ENCODE measurements at regions not wholly inside any gene's neighbourhood (a gene's known extent, or its start where the extent isn't known, plus 50 kb on each side); places are given as distances from the start of the nearest gene placed in this dataset.

DNA sequence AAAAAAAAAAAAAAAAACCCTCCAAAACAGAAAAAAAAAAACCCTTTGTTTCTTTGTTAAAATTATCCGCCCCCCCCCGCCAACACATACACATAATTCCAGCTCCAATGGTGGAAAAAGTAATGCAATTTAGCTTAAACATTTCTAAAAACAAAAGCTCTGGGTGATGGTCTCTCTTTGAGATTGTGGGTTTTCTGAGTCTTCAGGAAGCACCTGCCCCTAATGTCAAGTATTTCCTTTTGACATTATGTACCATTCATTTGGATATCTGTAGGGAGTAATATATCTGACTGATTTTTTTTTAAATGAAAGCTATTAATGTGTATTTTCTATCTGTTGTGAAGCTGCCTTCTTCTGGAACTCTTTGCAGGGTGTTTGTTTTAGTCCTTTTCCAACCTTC, 389.7 kb downstream of the TAF11L14 start:
- no peaks in the 10 kb centered on the region for H3K9me3 ChIP-seq
- no peak overlapping the region for H3K27ac ChIP-seq
- no peaks in the 10 kb centered on the region for H3K4me1 ChIP-seq
- no peaks in the 10 kb centered on the region for H3K27me3 ChIP-seq
- no peak overlapping the region for H3K4me3 ChIP-seq
- intact Hi-C loops (cut with DNase I): no loop called here
- no peak for DNase-seq (ENCODE audit: low spot score in 2 of 2)
- no peaks in the 10 kb centered on the region for H3K36me3 ChIP-seq
- TF ChIP-seq, protein P1, sequence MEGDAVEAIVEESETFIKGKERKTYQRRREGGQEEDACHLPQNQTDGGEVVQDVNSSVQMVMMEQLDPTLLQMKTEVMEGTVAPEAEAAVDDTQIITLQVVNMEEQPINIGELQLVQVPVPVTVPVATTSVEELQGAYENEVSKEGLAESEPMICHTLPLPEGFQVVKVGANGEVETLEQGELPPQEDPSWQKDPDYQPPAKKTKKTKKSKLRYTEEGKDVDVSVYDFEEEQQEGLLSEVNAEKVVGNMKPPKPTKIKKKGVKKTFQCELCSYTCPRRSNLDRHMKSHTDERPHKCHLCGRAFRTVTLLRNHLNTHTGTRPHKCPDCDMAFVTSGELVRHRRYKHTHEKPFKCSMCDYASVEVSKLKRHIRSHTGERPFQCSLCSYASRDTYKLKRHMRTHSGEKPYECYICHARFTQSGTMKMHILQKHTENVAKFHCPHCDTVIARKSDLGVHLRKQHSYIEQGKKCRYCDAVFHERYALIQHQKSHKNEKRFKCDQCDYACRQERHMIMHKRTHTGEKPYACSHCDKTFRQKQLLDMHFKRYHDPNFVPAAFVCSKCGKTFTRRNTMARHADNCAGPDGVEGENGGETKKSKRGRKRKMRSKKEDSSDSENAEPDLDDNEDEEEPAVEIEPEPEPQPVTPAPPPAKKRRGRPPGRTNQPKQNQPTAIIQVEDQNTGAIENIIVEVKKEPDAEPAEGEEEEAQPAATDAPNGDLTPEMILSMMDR (IDR thresholded peaks at IDR 0.05): no peak

DNA sequence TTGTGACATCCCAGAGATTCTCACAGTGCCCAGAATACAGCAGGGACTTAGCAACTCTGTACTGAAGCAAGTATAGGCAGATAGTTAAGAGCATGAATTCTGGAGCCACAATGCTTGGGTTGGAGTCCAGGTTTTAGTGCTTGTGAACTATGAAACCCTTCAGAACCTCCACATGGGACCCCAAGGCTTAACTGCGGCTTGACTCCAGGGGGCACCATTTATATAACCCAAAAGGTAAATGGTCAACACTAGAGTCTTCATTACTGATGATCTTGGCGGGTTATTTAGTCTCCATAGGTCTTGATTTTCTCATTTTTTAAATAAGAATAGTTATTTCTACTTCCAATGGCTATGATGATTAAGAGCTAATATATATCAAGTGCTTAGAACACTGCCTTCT, 390.3 kb downstream of the TAF11L14 start:
- Histone ChIP-seq H3K27me3 (no peaks in the 10 kb centered on the region), H3K9me3 (no peaks in the 10 kb centered on the region), H3K36me3 (no peaks in the 10 kb centered on the region), H3K27ac (no peak overlapping the region), H3K4me1 (no peaks in the 10 kb centered on the region), H3K4me3 (no peak overlapping the region)
- intact Hi-C loops (cut with DNase I): no loop called here
- no peak for DNase-seq (ENCODE audit: low spot score in 2 of 2)
- TF ChIP-seq, protein P1 (IDR thresholded peaks at IDR 0.05): no peak

DNA sequence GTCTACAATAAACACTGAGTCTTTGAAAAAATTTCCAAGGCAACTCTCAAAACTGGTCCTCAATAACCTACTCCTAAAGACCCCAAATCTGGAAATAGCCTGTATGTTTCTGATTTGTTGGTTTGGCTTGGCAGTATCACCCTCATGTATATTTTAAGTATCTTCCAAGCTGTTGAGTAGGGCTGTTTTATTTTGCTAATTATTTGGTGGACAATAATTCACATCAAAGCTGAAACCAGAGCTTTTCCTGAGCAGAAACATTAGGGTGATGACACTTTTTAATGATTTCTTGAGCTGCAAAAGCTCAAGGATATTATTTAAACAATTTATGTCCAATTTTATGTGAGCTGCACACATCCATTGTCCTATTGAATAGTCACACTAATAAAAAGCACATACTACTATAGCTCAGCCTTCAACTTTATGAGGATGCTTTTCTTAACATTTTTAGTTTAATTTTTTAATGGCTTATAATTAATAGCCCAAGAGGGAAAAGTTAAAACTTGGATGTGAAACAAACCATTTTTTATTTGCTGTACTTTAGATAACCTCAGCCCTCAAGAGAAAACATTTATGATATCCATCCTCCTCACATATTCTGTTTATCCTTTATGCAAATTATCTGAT, 393.1 kb downstream of the TAF11L14 start:
- Histone ChIP-seq H3K36me3 (no peaks in the 10 kb centered on the region), H3K9me3 (no peaks in the 10 kb centered on the region), H3K27me3 (no peaks in the 10 kb centered on the region), H3K4me1 (no peaks in the 10 kb centered on the region), H3K27ac (no peak overlapping the region), H3K4me3 (no peak overlapping the region)
- intact Hi-C loops (cut with DNase I): no loop called here
- TF ChIP-seq, protein P1 (IDR thresholded peaks at IDR 0.05): no peak
- no peak for DNase-seq (ENCODE audit: low spot score in 2 of 2)

DNA sequence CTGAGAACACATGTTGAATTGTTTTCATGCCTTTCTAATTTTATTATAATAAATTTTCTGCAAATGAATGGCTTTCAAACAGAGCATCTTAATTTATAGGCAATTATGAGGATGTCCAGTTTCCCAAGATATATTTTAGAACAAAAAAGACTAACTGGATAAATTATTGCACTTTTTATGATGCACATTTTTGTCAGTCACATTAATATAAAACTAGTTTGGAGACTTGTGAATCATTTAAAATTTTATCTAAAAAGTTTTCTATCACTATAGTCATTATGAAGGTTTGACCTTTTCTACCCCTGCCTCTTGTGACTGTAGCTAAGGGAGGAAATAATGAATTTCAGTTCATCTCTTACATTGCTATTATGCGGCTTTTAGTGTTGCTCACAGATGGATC, 393.8 kb downstream of the TAF11L14 start:
- Histone ChIP-seq H3K36me3 (no peaks in the 10 kb centered on the region), H3K4me3 (no peak overlapping the region), H3K27me3 (no peaks in the 10 kb centered on the region), H3K9me3 (no peaks in the 10 kb centered on the region), H3K4me1 (no peaks in the 10 kb centered on the region), H3K27ac (no peak overlapping the region)
- intact Hi-C loops (cut with DNase I): no loop called here
- DNase-seq (ENCODE audit: low spot score in 2 of 2): no peak
- TF ChIP-seq, protein P1 (IDR thresholded peaks at IDR 0.05): no peak

DNA sequence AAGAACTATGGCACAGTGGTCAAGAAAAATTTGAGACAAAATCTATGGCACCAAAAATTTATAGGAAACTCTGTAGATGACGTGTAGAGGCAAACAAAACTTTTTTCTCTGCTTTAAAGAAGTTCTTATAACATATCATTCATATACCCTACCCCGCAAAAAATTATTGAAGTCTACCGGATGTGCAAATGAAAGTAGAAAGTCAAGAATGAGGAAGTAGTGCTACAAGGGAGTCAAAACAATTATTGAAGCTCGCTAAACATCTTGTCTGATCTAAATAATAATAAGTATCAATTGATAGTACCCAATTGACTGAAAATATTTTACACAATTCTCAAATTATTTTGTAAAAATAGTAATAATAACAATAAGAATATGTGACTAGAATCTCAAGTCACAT, 398.5 kb downstream of the TAF11L14 start:
- no peak for DNase-seq (ENCODE audit: low spot score in 2 of 2)
- H3K9me3 ChIP-seq: no peaks in the 10 kb centered on the region
- no peaks in the 10 kb centered on the region for H3K4me1 ChIP-seq
- no peak overlapping the region for H3K27ac ChIP-seq
- intact Hi-C loops (cut with DNase I): no loop called here
- H3K36me3 ChIP-seq: no peaks in the 10 kb centered on the region
- H3K27me3 ChIP-seq: no peaks in the 10 kb centered on the region
- no peak overlapping the region for H3K4me3 ChIP-seq
- TF ChIP-seq, protein P1 (IDR thresholded peaks at IDR 0.05): no peak

DNA sequence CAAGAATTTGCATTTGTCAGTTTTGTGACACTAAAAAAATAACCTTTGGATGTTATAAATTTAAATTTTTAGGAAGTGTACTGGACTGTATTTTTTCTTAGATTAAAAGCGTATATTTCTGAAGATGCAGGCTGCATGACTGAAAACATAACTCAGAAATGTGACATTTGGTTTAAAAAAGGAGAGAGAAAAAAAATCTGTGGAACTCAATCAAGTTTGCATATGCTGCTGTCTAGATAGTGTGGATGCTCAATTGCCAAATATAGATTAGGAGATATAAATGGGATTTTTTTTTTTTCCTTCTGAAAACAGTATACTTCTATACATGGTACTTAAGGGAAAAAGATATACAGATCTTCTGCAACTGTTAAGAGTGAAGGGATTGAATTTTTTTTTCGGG, 402.3 kb downstream of the TAF11L14 start:
- H3K27ac ChIP-seq: no peak overlapping the region
- no peaks in the 10 kb centered on the region for H3K4me1 ChIP-seq
- no peak overlapping the region for H3K4me3 ChIP-seq
- no peaks in the 10 kb centered on the region for H3K27me3 ChIP-seq
- TF ChIP-seq, protein P1 (IDR thresholded peaks at IDR 0.05): no peak
- no peaks in the 10 kb centered on the region for H3K36me3 ChIP-seq
- no peaks in the 10 kb centered on the region for H3K9me3 ChIP-seq
- intact Hi-C loops (cut with DNase I): no loop called here
- DNase-seq (ENCODE audit: low spot score in 2 of 2): no peak
